Body of pancreas (tissue), 4 donors: ENCODE measurements at regions not wholly inside any gene's neighbourhood (a gene's known extent, or its start where the extent isn't known, plus 50 kb on each side); places are given as distances from the start of the nearest gene placed in this dataset.

Experiments used
- ATAC-seq: fragments of 150-250 bp; one replicate; pipeline ENCODE4 v1.9.1; 2016
- DNase-seq, 4 donors: peaks; one replicate each; pipeline ENCODE4 v3.0.0-alpha.2; 2019
- H3K27ac ChIP-seq, 4 donors: fragments of 200-600 bp; sonication (generic); 1 replicate in 3 of 4; 2 replicates in 1 of 4; pipeline versions ENCODE4 v1.5.1 to v1.6.1; 2016 to 2019; ENCODE audit warnings: mild to moderate bottlenecking in 1 of 4, mixed read lengths in 1 of 4, moderate library complexity in 1 of 4
- H3K27me3 ChIP-seq, 2 donors: fragments of 200-600 bp; sonication (generic); one replicate each; pipeline ENCODE4 v1.6.0; 2016; ENCODE audit warnings: mild to moderate bottlenecking in 1 of 2
- H3K36me3 ChIP-seq, 2 donors: fragments of 200-600 bp; sonication (generic); replicated peaks in 1 of 2; 2 replicates each; pipeline ENCODE4 v1.5.1; 2016; ENCODE audit warnings: low read depth in 2 of 2; ENCODE audit not compliant: insufficient read depth in 1 of 2
- H3K4me1 ChIP-seq: fragments of 200-600 bp; sonication (generic); one replicate; pipeline ENCODE4 v1.6.0; 2016
- H3K4me3 ChIP-seq, 2 donors: fragments of 200-600 bp; sonication (generic); 1 replicate in 1 of 2; 2 replicates in 1 of 2; pipeline ENCODE4 v1.5.1; 2016 to 2019
- H3K9me3 ChIP-seq, 3 donors: fragments of 200-600 bp; sonication (generic); 1 replicate in 2 of 3; 2 replicates in 1 of 3; pipeline ENCODE4 v1.5.1; 2016
- POLR2A ChIP-seq, 3 donors: fragments of 450-650 bp; IDR thresholded peaks; one replicate each; pipeline ENCODE4 v1.6.1; 2016; ENCODE audit warnings: antibody characterized with exemption in 3 of 3, mild to moderate bottlenecking in 2 of 3
- WGBS, 2 donors: methylation state at CpG; one replicate each; pipeline ENCODE4 v1.1.5; 2017; 5-methylcytosine and 5-hydroxymethylcytosine counted together
- intact Hi-C: fragments of 100-400 bp; cut with DNase I; formaldehyde crosslinking; loops from one replicate; pipeline ENCODE4 v1.15.1; 2023
- TF ChIP-seq, protein P1 (sequence below), 7 experiments: fragments of 450-650 bp in 4 of 7; fragments of 200-600 bp in 3 of 7; sonication (generic) in 3 of 7; IDR thresholded peaks; one replicate each; pipeline ENCODE4 v1.5.1; 2016 to 2019; ENCODE audit warnings: antibody characterized with exemption in 7 of 7

DNA sequence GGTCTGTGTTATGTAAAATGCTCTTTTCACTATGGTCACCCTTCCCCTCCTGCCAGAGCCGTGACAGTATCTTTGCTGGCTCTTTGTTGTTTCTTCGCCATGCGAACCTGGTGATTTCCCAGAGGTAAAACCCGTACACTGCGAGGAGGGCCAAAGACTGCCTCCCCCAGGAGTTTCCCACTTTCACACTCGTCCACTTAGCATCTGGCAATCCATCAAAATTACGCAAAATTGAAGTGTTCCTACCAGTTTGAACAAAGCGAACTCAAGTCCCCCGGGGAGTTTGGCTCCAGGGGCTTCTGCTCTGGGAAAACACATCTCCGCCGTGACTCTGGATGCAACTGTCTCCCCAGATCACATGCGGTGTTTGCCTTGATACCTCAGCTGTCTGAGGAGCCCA is 239.9 kb downstream of the FAM43A start:
- Histone ChIP-seq H3K9me3 (no peaks in the 10 kb centered on the region), H3K27me3 (no peaks in the 10 kb centered on the region), H3K36me3 (no peaks in the 10 kb centered on the region), H3K4me3 (no peak overlapping the region), H3K4me1 (peaks cover 4% of the 10 kb centered on the region), H3K27ac (no peak overlapping the region)
- intact Hi-C loops = no loop called here
- ATAC-seq = no peak
- DNase-seq = no peak
- TF ChIP-seq, protein P1, sequence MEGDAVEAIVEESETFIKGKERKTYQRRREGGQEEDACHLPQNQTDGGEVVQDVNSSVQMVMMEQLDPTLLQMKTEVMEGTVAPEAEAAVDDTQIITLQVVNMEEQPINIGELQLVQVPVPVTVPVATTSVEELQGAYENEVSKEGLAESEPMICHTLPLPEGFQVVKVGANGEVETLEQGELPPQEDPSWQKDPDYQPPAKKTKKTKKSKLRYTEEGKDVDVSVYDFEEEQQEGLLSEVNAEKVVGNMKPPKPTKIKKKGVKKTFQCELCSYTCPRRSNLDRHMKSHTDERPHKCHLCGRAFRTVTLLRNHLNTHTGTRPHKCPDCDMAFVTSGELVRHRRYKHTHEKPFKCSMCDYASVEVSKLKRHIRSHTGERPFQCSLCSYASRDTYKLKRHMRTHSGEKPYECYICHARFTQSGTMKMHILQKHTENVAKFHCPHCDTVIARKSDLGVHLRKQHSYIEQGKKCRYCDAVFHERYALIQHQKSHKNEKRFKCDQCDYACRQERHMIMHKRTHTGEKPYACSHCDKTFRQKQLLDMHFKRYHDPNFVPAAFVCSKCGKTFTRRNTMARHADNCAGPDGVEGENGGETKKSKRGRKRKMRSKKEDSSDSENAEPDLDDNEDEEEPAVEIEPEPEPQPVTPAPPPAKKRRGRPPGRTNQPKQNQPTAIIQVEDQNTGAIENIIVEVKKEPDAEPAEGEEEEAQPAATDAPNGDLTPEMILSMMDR (IDR thresholded peaks at IDR 0.05) = no peak
- no peak for TF ChIP-seq POLR2A (IDR thresholded peaks at IDR 0.05)
- WGBS, 2 donors = 79 to 83% methylated on average over 12 of the region's 12 CpGs

GRCh38 chr3:194928227-194928626 is 242.5 kb downstream of the FAM43A start:
- Histone ChIP-seq H3K36me3 (no peaks in the 10 kb centered on the region), H3K9me3 (no peaks in the 10 kb centered on the region), H3K4me3 (no peak overlapping the region), H3K27ac (no peak overlapping the region), H3K27me3 (no peaks in the 10 kb centered on the region), H3K4me1 (peaks cover 6% of the 10 kb centered on the region)
- intact Hi-C loops = no loop called here
- DNase-seq = no peak
- no peak for TF ChIP-seq POLR2A (IDR thresholded peaks at IDR 0.05)
- TF ChIP-seq, protein P1 (IDR thresholded peaks at IDR 0.05) = no peak
- ATAC-seq = peak; percentile 27
- WGBS, 2 donors = 0 to 35% methylated on average over 1 of the region's 1 CpG

- H3K36me3 ChIP-seq = no peaks in the 10 kb centered on the region
- intact Hi-C loops = no loop called here
- peaks cover 6% of the 10 kb centered on the region for H3K4me1 ChIP-seq
- no peak overlapping the region for H3K4me3 ChIP-seq
- no peak for TF ChIP-seq POLR2A (IDR thresholded peaks at IDR 0.05)
- TF ChIP-seq, protein P1 (IDR thresholded peaks at IDR 0.05) = peak in 6 of 7 experiments; percentile 9 to 80 (median 38)
- no peak for ATAC-seq
- H3K27me3 ChIP-seq = no peaks in the 10 kb centered on the region
- H3K27ac ChIP-seq = no peak overlapping the region
- DNase-seq = peak in 1 of 4 donors; percentile 37
- H3K9me3 ChIP-seq = no peaks in the 10 kb centered on the region
- 65 to 71% methylated on average over 27 to 30 of the region's 30 CpGs for WGBS, 2 donors
Observed at GRCh38 chr3:194928831-194929577, 243.3 kb downstream of the FAM43A start.

DNA sequence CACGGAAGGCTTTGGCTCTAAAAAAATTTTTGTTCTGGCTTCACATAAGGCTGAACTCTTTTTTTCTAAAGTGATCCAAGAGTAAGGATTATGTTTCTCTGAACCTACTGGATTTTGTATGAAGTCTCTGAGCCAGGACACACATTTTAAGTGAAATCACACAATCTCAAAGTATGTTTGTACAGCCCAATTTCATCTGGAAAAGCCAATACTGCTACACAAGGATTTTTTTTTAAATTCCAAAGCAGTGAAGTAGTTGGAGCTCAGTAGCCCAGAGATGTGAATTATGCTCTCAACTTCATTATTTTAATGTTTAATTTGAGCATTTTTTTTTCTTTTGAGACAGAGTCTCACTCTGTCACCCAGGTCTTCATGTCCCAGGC is 243.9 kb downstream of the FAM43A start:
- Histone ChIP-seq H3K36me3 (no peaks in the 10 kb centered on the region), H3K9me3 (no peaks in the 10 kb centered on the region), H3K4me3 (no peak overlapping the region), H3K4me1 (peaks cover 6% of the 10 kb centered on the region), H3K27ac (no peak overlapping the region), H3K27me3 (no peaks in the 10 kb centered on the region)
- TF ChIP-seq, protein P1 (IDR thresholded peaks at IDR 0.05) = peak in 1 of 7 experiments; percentile 0
- TF ChIP-seq POLR2A (IDR thresholded peaks at IDR 0.05) = no peak
- no peak for DNase-seq
- 70 to 87% methylated on average over 1 of the region's 1 CpG for WGBS, 2 donors
- ATAC-seq = no peak
- intact Hi-C loops = no loop called here
